ENCODE measurements at regions not wholly inside any gene's neighbourhood (a gene's known extent, or its start where the extent isn't known, plus 50 kb on each side); places are given as distances from the start of the nearest gene placed in this dataset.

DNA sequence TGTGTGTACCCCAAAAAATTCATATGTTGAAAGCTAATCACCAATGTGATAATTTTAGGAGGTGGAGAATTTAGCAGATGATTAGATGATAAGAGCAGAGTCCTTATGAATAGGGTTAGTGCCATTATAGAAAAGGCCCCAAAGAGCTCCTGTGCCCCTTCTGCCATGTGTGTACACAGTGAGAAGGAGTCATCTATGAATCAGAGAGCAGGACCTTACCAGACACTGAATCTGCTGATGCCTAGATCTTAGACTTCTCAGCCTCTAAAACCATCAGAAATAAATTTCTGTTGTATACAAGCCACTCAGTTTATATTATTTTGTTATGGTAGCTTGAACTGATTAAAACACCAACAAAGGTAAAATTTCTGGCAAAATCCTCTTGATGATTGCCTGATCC, 560.0 kb upstream of the CDH2 start:
- TF ChIP-seq, protein P1, sequence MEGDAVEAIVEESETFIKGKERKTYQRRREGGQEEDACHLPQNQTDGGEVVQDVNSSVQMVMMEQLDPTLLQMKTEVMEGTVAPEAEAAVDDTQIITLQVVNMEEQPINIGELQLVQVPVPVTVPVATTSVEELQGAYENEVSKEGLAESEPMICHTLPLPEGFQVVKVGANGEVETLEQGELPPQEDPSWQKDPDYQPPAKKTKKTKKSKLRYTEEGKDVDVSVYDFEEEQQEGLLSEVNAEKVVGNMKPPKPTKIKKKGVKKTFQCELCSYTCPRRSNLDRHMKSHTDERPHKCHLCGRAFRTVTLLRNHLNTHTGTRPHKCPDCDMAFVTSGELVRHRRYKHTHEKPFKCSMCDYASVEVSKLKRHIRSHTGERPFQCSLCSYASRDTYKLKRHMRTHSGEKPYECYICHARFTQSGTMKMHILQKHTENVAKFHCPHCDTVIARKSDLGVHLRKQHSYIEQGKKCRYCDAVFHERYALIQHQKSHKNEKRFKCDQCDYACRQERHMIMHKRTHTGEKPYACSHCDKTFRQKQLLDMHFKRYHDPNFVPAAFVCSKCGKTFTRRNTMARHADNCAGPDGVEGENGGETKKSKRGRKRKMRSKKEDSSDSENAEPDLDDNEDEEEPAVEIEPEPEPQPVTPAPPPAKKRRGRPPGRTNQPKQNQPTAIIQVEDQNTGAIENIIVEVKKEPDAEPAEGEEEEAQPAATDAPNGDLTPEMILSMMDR (IDR thresholded peaks at IDR 0.05), result no peak
- TF ChIP-seq POLR2A (IDR thresholded peaks at IDR 0.05), result no peak

All from body of pancreas (tissue), 4 donors.